SU-DHL-6 (cell line): ENCODE measurements at regions not wholly inside any gene's neighbourhood (a gene's known extent, or its start where the extent isn't known, plus 50 kb on each side); places are given as distances from the start of the nearest gene placed in this dataset.

Experiments used
- CTCF ChIP-seq: fragments of 200-600 bp; sonication (generic); IDR thresholded peaks from one replicate; pipeline ENCODE4 v1.5.1; 2017; ENCODE audit warnings: antibody characterized with exemption, mild to moderate bottlenecking, low read length, moderate library complexity; ENCODE audit not compliant: insufficient read depth, poor library complexity, severe bottlenecking
- EZH2phosphoT487 ChIP-seq: fragments of 200-600 bp; sonication (generic), shearing (Covaris generic); conservative IDR thresholded peaks from 2 replicates; pipeline ENCODE4 v1.6.1; 2018; ENCODE audit warnings: mild to moderate bottlenecking, antibody characterized with exemption, low read length, moderate library complexity, mixed read lengths

GRCh38 chr18:78352910-78353309 is 626.7 kb upstream of the SALL3 start:
- TF ChIP-seq CTCF, result no peak
- TF ChIP-seq EZH2phosphoT487, result no peak
